Spleen (tissue), 11 donors: ENCODE measurements at regions not wholly inside any gene's neighbourhood (a gene's known extent, or its start where the extent isn't known, plus 50 kb on each side); places are given as distances from the start of the nearest gene placed in this dataset.
"Not testable (repeated sequence)": the region's sequence is repeated elsewhere in the genome, so short reads cannot be mapped to it uniquely, and the experiment has no call there.

Source experiments
- DNase-seq: peaks from one replicate; pipeline ENCODE4 v3.0.0-alpha.2; 2020
- H3K27ac ChIP-seq, 8 donors: fragments of 200-600 bp; sonication (generic) in 7 of 8; 1 replicate in 4 of 8; 2 replicates in 4 of 8; pipeline versions ENCODE4 v1.5.0 to v1.8.0; 2016 to 2021; ENCODE audit warnings: inconsistent platforms in 4 of 8, mild to moderate bottlenecking in 4 of 8, moderate library complexity in 1 of 8
- H3K27me3 ChIP-seq, 7 donors: fragments of 200-600 bp; sonication (generic) in 6 of 7; replicated peaks in 1 of 7; 1 replicate in 4 of 7; 2 replicates in 3 of 7; pipeline versions ENCODE4 v1.5.0 to v1.8.0; 2016 to 2021; ENCODE audit warnings: inconsistent platforms in 3 of 7, mild to moderate bottlenecking in 1 of 7
- H3K36me3 ChIP-seq, 6 donors: fragments of 200-600 bp; sonication (generic) in 5 of 6; 1 replicate in 4 of 6; 2 replicates in 2 of 6; pipeline versions ENCODE4 v1.5.0 to v1.8.0; 2016 to 2021; ENCODE audit warnings: inconsistent platforms in 2 of 6
- H3K4me1 ChIP-seq, 6 donors: fragments of 200-600 bp; sonication (generic) in 5 of 6; 1 replicate in 3 of 6; 2 replicates in 3 of 6; pipeline versions ENCODE4 v1.5.0 to v1.8.0; 2016 to 2021; ENCODE audit warnings: inconsistent platforms in 3 of 6
- H3K4me3 ChIP-seq, 8 donors: fragments of 200-600 bp; sonication (generic) in 7 of 8; 1 replicate in 4 of 8; 2 replicates in 4 of 8; pipeline versions ENCODE4 v1.5.0 to v1.8.0; 2016 to 2021; ENCODE audit warnings: inconsistent platforms in 4 of 8, mild to moderate bottlenecking in 4 of 8, moderate library complexity in 2 of 8
- H3K9me3 ChIP-seq, 8 donors: fragments of 200-600 bp; sonication (generic) in 7 of 8; 1 replicate in 4 of 8; 2 replicates in 4 of 8; pipeline versions ENCODE4 v1.5.0 to v1.8.0; 2016 to 2021; ENCODE audit warnings: inconsistent platforms in 4 of 8
- WGBS, 5 donors: extraction: QIAGEN DNeasy Blood & Tissue Kit in 3 of 5; methylation state at CpG; one replicate each; pipeline versions ENCODE4 v1.1.5 to v1.1.7; 2013 to 2018; 5-methylcytosine and 5-hydroxymethylcytosine counted together
- intact Hi-C: fragments of 100-400 bp; cut with DNase I; formaldehyde crosslinking; loops from one replicate; pipeline ENCODE4 v1.15.0; 2023; ENCODE audit warnings: low total_unique reads
- donor health status: healthy with polysubstance abuse.
- donor health status: DM: no; HTN: no; CAD: no; lungs with moderate emphysema.
- donor health status: DM: no; HTN: no; CAD: no.
- donor health status: Bipolar disorder and iron deficiency.
- donor health status: healthy.
- donor health status: DM: no; HTN: no; CAD: no.
- donor health status: DM: yes; HTN: yes; CAD: no.

DNA sequence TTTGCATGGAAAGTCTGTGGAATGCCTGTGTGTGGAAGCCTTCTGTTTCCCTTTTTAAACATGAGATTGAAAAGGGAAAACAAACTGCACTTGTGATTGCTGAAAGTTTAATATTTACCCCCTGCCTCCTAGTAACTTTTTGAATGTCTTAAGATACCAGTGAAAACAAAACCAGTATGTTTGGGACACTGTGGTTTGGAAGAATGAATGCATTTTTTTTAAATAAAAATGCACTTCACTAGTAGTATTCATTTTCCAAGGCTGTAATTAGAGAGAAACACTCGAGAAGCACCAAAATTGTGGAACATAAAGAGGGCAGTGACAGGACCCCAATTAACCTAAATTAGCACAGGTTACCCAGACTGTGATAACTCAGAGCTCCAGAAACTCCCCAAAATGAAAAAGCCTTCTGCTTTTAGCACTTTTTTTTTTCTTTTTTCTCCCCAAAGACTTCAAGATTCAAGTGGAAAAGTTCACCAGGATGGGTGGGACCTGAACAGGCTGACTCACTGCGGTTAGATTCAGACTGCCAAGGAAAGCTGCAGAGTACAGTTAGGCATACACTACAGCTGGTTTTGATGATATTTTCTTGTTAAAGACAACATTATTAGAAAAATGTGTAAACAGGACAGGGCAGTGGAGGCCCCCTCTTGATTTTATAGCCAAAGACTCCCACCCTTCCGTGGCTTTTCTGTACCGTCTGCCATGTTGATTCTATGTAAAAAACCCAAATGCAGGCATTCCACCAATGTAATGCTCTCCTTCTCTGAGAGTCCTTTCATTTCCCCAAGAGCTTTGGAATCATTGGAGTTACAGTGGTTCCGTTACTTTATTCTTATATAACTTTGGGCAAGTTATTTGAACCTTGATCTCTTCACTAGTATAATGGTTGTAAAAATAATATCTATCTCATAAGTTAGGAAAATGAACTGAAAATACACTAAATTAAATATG is 151.8 kb upstream of the NBPF9 start:
- H3K27ac ChIP-seq, intact Hi-C loops, DNase-seq, H3K27me3 ChIP-seq, H3K36me3 ChIP-seq, H3K4me3 ChIP-seq, H3K9me3 ChIP-seq, H3K4me1 ChIP-seq: not testable (repeated sequence)
- 17 to 60% (median 43%) methylated on average over 1 of the region's 5 CpGs; no CpG with 5 or more reads in 2 of the 5 donors for WGBS, 5 donors

DNA sequence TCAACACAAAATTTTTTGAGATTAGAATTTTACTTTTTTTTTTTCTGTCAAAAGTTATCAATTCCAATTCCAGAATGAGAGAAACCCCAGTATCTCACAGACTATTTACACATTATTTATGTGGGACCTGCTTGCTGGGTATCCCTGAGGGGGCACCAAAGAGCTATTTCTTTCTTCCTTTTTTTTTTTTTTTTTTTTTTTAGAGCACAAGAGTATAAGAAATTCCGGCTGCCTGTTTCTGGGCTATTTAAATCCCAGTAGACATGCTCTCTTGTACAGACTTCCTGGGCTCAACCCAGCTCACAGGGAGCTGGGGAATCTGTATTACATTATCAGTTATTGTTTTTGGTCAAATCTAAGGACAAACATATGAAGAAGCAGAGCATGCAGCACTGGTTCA is 156.9 kb upstream of the NBPF9 start:
- H3K4me1 ChIP-seq, intact Hi-C loops, H3K27ac ChIP-seq, H3K9me3 ChIP-seq, H3K36me3 ChIP-seq, H3K4me3 ChIP-seq, H3K27me3 ChIP-seq, DNase-seq: not testable (repeated sequence)
- 43% methylated on average over 1 of the region's 1 CpG; no CpG with 5 or more reads in 4 of the 5 donors for WGBS, 5 donors

DNA sequence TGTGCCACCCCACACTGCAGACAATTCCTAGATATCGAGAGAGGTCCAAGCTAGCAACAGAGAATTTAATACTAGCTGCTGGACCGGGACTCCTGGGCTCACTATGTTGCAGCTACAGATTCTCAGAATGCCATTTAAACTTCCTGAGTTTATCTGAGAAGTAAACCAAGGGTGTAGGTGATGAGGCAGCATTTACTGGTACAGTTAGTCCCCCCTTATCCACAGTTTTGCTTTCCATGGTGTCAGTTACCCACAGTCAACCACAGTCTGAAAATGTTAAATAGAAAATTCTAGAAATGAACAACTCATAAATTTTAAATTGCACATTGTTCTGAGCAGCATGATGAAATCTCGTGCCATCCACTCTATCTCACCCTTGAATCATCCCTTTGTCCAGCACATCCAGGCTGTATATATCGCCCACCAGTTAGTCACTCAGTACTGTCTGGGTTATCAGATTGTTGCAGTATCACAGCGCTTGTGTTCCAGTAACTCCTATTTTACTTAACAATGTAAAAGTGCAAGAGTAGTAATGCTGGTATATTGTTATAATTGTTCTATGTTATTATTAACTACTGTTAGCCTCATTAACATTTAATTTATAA is 157.5 kb upstream of the NBPF9 start:
- H3K4me3 ChIP-seq, H3K4me1 ChIP-seq, DNase-seq, H3K36me3 ChIP-seq, H3K27me3 ChIP-seq, H3K27ac ChIP-seq, intact Hi-C loops, H3K9me3 ChIP-seq: not testable (repeated sequence)
- 37 to 86% (median 54%) methylated on average over 1 to 2 of the region's 5 CpGs for WGBS, 5 donors

DNA sequence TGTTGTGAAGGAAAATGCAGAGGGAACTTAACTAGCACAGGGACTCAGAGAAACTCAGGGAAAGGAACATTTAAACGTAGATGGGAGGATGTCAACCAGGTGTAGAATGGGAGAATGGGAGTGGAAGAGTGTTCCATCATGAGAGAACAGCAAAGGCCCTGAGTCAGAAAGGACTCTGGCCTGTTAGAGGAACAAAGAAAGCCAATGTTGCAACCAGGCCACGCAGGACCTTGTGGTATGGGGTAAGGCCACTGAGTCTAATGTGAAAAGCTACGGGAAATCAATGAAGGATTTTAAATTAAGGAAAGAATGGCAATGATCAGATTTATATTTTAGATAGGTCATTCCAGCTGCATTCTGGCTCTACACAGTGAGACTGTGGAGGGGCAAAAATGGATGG is 163.9 kb upstream of the NBPF9 start:
- no CpG with 5 or more reads among the region's 3 CpGs for WGBS, 5 donors
- H3K36me3 ChIP-seq, H3K27ac ChIP-seq, H3K9me3 ChIP-seq, intact Hi-C loops, H3K4me1 ChIP-seq, DNase-seq, H3K4me3 ChIP-seq, H3K27me3 ChIP-seq: not testable (repeated sequence)

DNA sequence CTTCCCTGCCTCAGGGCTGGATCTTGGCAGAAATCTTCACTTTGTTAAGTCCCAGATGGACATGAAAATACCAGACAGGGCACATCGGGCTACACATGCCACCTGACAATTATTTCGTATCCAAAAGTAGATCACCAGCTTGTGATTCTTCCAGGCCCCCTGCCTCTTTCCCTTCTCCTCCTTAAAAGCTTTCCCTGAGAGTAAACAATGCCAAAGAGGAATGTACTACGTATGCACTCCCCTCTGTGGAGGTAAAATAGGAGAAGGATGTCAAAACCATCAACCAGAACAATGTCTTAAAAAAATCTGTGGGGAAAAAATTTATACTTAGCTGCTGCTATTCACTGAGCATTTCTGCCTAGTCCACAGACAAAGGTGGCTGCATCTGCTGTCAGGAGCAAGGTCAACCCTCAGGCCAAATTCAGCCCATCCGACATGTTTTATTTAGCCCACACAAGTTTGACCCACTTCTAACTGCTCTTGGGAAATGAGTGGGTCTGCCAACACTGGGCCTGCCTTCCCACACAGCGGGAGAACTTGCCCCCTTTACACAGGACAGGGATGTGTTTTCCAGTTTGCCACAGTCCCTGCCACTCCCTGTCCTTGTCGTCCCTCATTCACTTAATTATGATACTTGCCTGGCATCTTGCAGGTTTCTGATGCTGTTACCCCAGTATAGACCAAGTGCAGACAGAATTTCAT is 165.8 kb upstream of the NBPF9 start:
- H3K27ac ChIP-seq, H3K9me3 ChIP-seq, intact Hi-C loops, H3K36me3 ChIP-seq, DNase-seq, H3K4me3 ChIP-seq, H3K27me3 ChIP-seq, H3K4me1 ChIP-seq: not testable (repeated sequence)
- no CpG with 5 or more reads among the region's 6 CpGs for WGBS, 5 donors

DNA sequence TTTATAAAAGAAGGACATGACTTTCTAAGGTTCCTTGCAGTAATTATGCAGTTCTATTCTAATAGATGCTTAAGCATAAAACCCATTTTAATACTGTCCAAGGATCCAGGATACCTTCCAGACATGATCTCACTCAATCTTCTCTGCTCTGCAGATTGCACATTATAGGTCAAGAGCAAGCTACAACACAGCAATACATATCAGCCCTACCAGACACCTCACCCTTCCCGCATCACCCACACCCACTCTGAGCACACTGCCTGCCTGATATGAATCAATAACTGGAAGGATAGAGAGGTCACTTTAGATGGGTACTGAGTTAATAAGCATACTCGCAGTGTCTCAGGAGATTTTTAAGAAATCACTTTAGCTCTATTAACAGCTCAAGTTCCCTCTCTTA is 166.5 kb upstream of the NBPF9 start:
- H3K36me3 ChIP-seq, DNase-seq, H3K4me3 ChIP-seq, H3K27ac ChIP-seq, intact Hi-C loops, H3K9me3 ChIP-seq, H3K4me1 ChIP-seq, H3K27me3 ChIP-seq: not testable (repeated sequence)
- WGBS, 5 donors, result no CpG with 5 or more reads among the region's 2 CpGs

DNA sequence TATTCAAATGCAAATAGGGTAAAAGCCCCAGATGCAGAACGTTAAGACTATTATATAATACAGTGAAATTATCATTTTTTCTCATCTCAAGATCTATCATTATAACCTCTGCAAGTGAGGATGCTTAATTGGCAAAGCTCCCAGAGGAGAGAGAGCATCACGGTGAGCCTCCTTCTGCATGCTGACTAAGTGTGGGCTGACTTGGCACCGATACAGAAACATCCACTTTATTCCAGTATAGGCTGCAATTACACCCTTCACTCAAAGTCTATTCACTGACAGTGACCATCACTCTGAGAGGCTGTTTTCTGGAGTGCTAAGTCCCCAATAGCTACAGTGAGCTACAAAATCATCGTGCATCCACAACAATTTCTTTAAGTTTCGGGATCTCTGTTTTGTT is 171.1 kb upstream of the NBPF9 start:
- H3K4me3 ChIP-seq, DNase-seq, intact Hi-C loops, H3K9me3 ChIP-seq, H3K27ac ChIP-seq, H3K27me3 ChIP-seq, H3K4me1 ChIP-seq, H3K36me3 ChIP-seq: not testable (repeated sequence)
- 86 to 100% (median 91%) methylated on average over 1 to 2 of the region's 5 CpGs for WGBS, 5 donors

DNA sequence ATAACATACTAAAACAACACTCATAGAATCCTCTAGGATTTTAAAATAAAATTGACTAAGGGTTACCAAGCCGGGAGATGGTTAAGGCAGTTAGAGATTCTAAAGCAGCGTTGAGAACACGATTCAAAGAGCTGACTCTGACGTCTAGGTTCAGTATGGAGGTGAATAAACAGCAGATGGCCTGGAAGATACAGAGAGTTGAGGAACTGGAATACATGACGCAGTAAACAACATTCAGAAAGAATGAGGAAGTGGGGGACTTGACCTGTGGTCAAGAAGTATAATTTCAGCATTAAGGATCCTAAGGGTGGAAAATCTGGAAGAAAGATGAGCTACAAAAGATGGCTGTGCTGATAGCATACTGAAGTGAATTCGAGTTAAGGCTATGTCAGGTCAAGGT is 172.5 kb upstream of the NBPF9 start:
- no CpG with 5 or more reads among the region's 6 CpGs for WGBS, 5 donors
- intact Hi-C loops, DNase-seq, H3K36me3 ChIP-seq, H3K9me3 ChIP-seq, H3K27ac ChIP-seq, H3K4me3 ChIP-seq, H3K27me3 ChIP-seq, H3K4me1 ChIP-seq: not testable (repeated sequence)

DNA sequence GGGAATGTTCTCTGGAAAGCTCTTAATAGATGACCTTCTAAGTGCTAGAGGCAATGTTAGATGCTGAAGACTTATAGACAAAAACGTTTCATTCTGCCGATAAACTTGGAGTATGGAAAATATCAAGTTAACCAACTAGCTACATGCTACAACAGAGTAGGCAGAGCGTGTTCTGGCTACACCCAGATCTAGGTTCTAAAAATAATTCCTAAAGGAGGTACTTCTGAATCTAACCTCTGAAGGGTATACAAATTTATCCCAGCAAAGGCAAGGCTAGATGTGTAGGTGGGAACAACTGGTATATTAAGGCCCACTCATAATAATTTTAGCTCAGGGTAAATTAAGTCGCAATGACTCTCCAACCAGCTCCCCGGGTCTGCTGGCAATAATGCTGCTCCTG is 173.1 kb upstream of the NBPF9 start:
- intact Hi-C loops, result not testable (repeated sequence)

DNA sequence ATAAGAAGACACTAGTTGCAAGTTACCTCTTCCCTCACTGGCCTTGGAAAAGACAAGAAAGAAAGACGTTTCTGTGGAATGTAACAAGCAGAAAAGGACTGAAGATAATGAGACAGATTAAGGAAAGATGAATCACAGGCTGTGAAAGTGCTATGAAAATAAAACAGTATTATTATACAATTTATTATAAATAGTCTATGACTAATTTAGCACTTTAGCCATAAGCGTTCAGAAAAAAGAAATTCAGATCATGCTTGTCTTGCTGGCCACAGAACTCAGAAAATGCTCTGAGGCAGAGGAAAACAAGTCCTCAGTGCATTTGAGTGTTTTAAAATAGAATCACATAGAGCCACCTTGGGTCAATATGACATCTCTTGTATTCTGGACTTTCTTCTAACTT is 174.8 kb upstream of the NBPF9 start:
- H3K4me3 ChIP-seq, H3K4me1 ChIP-seq, DNase-seq, H3K27me3 ChIP-seq, intact Hi-C loops, H3K27ac ChIP-seq, H3K9me3 ChIP-seq, H3K36me3 ChIP-seq: not testable (repeated sequence)
- no CpG with 5 or more reads among the region's 2 CpGs for WGBS, 5 donors

More for the DNA sequence above, 173.1 kb upstream of the NBPF9 start:
- not testable (repeated sequence) for H3K9me3 ChIP-seq, H3K36me3 ChIP-seq, H3K27ac ChIP-seq, DNase-seq, H3K4me1 ChIP-seq, H3K27me3 ChIP-seq, H3K4me3 ChIP-seq
- no CpG with 5 or more reads among the region's 5 CpGs for WGBS, 5 donors

DNA sequence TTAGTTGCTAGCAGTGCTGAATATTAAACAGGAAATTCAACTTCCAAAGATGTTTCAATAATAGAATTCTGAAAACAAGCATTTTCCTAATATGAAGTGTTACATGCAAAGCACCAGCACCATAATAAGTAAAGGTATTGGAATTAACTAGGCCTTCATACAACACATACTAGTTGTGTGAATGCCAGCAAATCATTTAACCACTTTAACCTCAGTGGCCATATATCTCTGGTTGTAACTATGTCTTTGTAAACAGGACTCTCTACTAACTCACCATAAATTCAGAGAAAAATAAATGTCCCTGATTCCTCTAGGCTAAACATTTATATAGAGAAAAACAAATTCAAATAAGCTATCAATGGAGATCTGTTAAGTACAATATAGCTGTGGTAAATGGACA is 175.7 kb upstream of the NBPF9 start:
- H3K27ac ChIP-seq, H3K4me1 ChIP-seq, H3K36me3 ChIP-seq, DNase-seq, H3K9me3 ChIP-seq, intact Hi-C loops, H3K4me3 ChIP-seq, H3K27me3 ChIP-seq: not testable (repeated sequence)
